Trophoblast cell (in vitro differentiated cells and primary cell): ENCODE measurements at regions not wholly inside any gene's neighbourhood (a gene's known extent, or its start where the extent isn't known, plus 50 kb on each side); places are given as distances from the start of the nearest gene placed in this dataset.

Experiments
- DNase-seq, 2 donors: peaks; one replicate each; pipeline ENCODE4 v3.0.0-alpha.2; 2016
- H2AFZ ChIP-seq: 2 replicates; pipeline ENCODE4 v1.6.1; 2013; ENCODE audit warnings: low read length, moderate library complexity, mild to moderate bottlenecking; ENCODE audit not compliant: insufficient read depth, poor library complexity
- H2AK5ac ChIP-seq: 2 replicates; pipeline ENCODE4 v1.6.1; 2013; ENCODE audit warnings: mild to moderate bottlenecking, low read length
- H2BK120ac ChIP-seq: 2 replicates; pipeline ENCODE4 v1.6.1; 2013; ENCODE audit warnings: low read length, mild to moderate bottlenecking, moderate library complexity; ENCODE audit not compliant: insufficient read depth, poor library complexity
- H2BK12ac ChIP-seq: 2 replicates; pipeline ENCODE4 v1.6.1; 2013; ENCODE audit warnings: mild to moderate bottlenecking, low read length, moderate library complexity
- H2BK5ac ChIP-seq: 2 replicates; pipeline ENCODE4 v1.6.1; 2013; ENCODE audit warnings: low read length, low read depth, moderate library complexity, mild to moderate bottlenecking; ENCODE audit not compliant: poor library complexity
- H3K14ac ChIP-seq: 2 replicates; pipeline ENCODE4 v1.6.1; 2013; ENCODE audit warnings: mild to moderate bottlenecking, low read length
- H3K18ac ChIP-seq: 2 replicates; pipeline ENCODE4 v1.6.1; 2013; ENCODE audit warnings: mild to moderate bottlenecking, low read length
- H3K23ac ChIP-seq: 2 replicates; pipeline ENCODE4 v1.6.1; 2013; ENCODE audit warnings: low read length
- H3K27ac ChIP-seq: 2 replicates; pipeline ENCODE4 v1.5.1; 2013; ENCODE audit warnings: low read depth, mild to moderate bottlenecking, inconsistent platforms, low read length, moderate library complexity
- H3K27me3 ChIP-seq: 2 replicates; pipeline ENCODE4 v1.6.1; 2013; ENCODE audit warnings: inconsistent platforms, mild to moderate bottlenecking, low read length, moderate library complexity; ENCODE audit not compliant: insufficient read depth
- H3K36me3 ChIP-seq, 2 experiments: 1 replicate in 1 of 2; 2 replicates in 1 of 2; pipeline ENCODE4 v1.6.1; 2013; ENCODE audit warnings: low read length in 2 of 2, mild to moderate bottlenecking in 2 of 2, moderate library complexity in 1 of 2; ENCODE audit not compliant: insufficient read depth in 2 of 2, control insufficient read depth in 1 of 2
- H3K4ac ChIP-seq: 2 replicates; pipeline ENCODE4 v1.6.1; 2013; ENCODE audit warnings: low read depth, mild to moderate bottlenecking, low read length, moderate library complexity
- H3K4me1 ChIP-seq, 2 experiments: 1 replicate in 1 of 2; 2 replicates in 1 of 2; pipeline ENCODE4 v1.6.1; 2013; ENCODE audit warnings: low read length in 2 of 2, mild to moderate bottlenecking in 2 of 2, moderate library complexity in 1 of 2; ENCODE audit not compliant: insufficient read depth in 2 of 2, control insufficient read depth in 1 of 2
- H3K4me2 ChIP-seq: 2 replicates; pipeline ENCODE4 v1.6.1; 2013; ENCODE audit warnings: inconsistent platforms, mild to moderate bottlenecking, low read length, moderate library complexity
- H3K4me3 ChIP-seq: 2 replicates; pipeline ENCODE4 v1.5.1; 2013; ENCODE audit warnings: mild to moderate bottlenecking, low read depth, low read length, inconsistent platforms
- H3K79me1 ChIP-seq: one replicate; pipeline ENCODE4 v1.6.1; 2013; ENCODE audit warnings: low read length
- H3K79me2 ChIP-seq: 2 replicates; pipeline ENCODE4 v1.6.1; 2013; ENCODE audit warnings: low read length, mild to moderate bottlenecking; ENCODE audit not compliant: control insufficient read depth, insufficient read depth, poor library complexity
- H3K9ac ChIP-seq: 2 replicates; pipeline ENCODE4 v1.6.1; 2013; ENCODE audit warnings: mild to moderate bottlenecking, low read length
- H3K9me3 ChIP-seq: 2 replicates; pipeline ENCODE4 v1.6.1; 2013; ENCODE audit warnings: low read depth, mild to moderate bottlenecking, control low read depth, inconsistent platforms, low read length; ENCODE audit not compliant: insufficient read depth
- H4K12ac ChIP-seq: 2 replicates; pipeline ENCODE4 v1.6.1; 2013; ENCODE audit warnings: low read depth, mild to moderate bottlenecking, low read length, moderate library complexity
- H4K8ac ChIP-seq: 2 replicates; pipeline ENCODE4 v1.6.1; 2013; ENCODE audit warnings: low read depth, mild to moderate bottlenecking, low read length, moderate library complexity
- H4K91ac ChIP-seq: one replicate; pipeline ENCODE4 v1.6.1; 2013; ENCODE audit warnings: low read depth, mild to moderate bottlenecking, low read length, moderate library complexity
- WGBS: extraction: QIAGEN DNeasy Blood & Tissue Kit; methylation state at CpG from one replicate; pipeline ENCODE4 v1.1.7; 2013; ENCODE audit warnings: missing lambda C conversion rate; ENCODE audit not compliant: insufficient read length, insufficient coverage; ENCODE audit errors: extremely low coverage; 5-methylcytosine and 5-hydroxymethylcytosine counted together

GRCh38 chr12:125564753-125565152 is 499.5 kb downstream of the AACS start:
- DNase-seq: no peak
- no peaks in the 10 kb centered on the region for H3K79me2 ChIP-seq
- H3K14ac ChIP-seq: no peak overlapping the region
- WGBS: no CpG with 5 or more reads among the region's 4 CpGs
- no peak overlapping the region for H2BK120ac ChIP-seq
- H2AK5ac ChIP-seq: no peak overlapping the region
- no peak overlapping the region for H3K23ac ChIP-seq
- no peak overlapping the region for H2AFZ ChIP-seq
- H2BK5ac ChIP-seq: no peak overlapping the region
- H3K36me3 ChIP-seq: no peaks in the 10 kb centered on the region
- H3K4me2 ChIP-seq: no peak overlapping the region
- no peaks in the 10 kb centered on the region for H3K4me1 ChIP-seq
- H2BK12ac ChIP-seq: no peak overlapping the region
- no peak overlapping the region for H3K4ac ChIP-seq
- no peak overlapping the region for H4K12ac ChIP-seq
- H4K8ac ChIP-seq: no peak overlapping the region
- no peaks in the 10 kb centered on the region for H3K79me1 ChIP-seq
- no peak overlapping the region for H4K91ac ChIP-seq
- H3K4me3 ChIP-seq: no peak overlapping the region
- no peak overlapping the region for H3K27ac ChIP-seq
- H3K9me3 ChIP-seq: peaks cover 2% of the 10 kb centered on the region
- H3K18ac ChIP-seq: no peak overlapping the region
- no peaks in the 10 kb centered on the region for H3K27me3 ChIP-seq
- no peak overlapping the region for H3K9ac ChIP-seq

GRCh38 chr12:125567581-125567980 is 502.3 kb downstream of the AACS start:
- H3K4me2 ChIP-seq: no peak overlapping the region
- H3K27me3 ChIP-seq: no peaks in the 10 kb centered on the region
- no peak overlapping the region for H2AK5ac ChIP-seq
- H4K8ac ChIP-seq: no peak overlapping the region
- no peaks in the 10 kb centered on the region for H3K79me2 ChIP-seq
- no peak overlapping the region for H2AFZ ChIP-seq
- no peak overlapping the region for H3K4ac ChIP-seq
- no peak overlapping the region for H2BK12ac ChIP-seq
- H3K9ac ChIP-seq: no peak overlapping the region
- no peak overlapping the region for H3K4me3 ChIP-seq
- H4K12ac ChIP-seq: no peak overlapping the region
- H3K9me3 ChIP-seq: peaks cover 2% of the 10 kb centered on the region
- H3K27ac ChIP-seq: no peak overlapping the region
- H2BK5ac ChIP-seq: no peak overlapping the region
- H3K79me1 ChIP-seq: no peaks in the 10 kb centered on the region
- H4K91ac ChIP-seq: no peak overlapping the region
- H3K23ac ChIP-seq: no peak overlapping the region
- H3K36me3 ChIP-seq: no peaks in the 10 kb centered on the region
- H3K14ac ChIP-seq: no peak overlapping the region
- H2BK120ac ChIP-seq: no peak overlapping the region
- H3K4me1 ChIP-seq: no peaks in the 10 kb centered on the region
- no CpG with 5 or more reads among the region's 6 CpGs for WGBS
- H3K18ac ChIP-seq: no peak overlapping the region
- DNase-seq: no peak

GRCh38 chr12:125568306-125568705 is 503.1 kb downstream of the AACS start:
- Histone ChIP-seq H2BK5ac (no peak overlapping the region), H4K12ac (no peak overlapping the region), H2BK120ac (no peak overlapping the region), H3K36me3 (no peaks in the 10 kb centered on the region), H4K91ac (no peak overlapping the region), H2AFZ (no peak overlapping the region), H4K8ac (no peak overlapping the region), H3K9ac (no peak overlapping the region), H3K4ac (no peak overlapping the region), H3K79me2 (no peaks in the 10 kb centered on the region), H3K27ac (no peak overlapping the region), H3K18ac (no peak overlapping the region), H3K9me3 (peaks cover 2% of the 10 kb centered on the region), H3K4me2 (no peak overlapping the region), H3K14ac (no peak overlapping the region), H3K23ac (no peak overlapping the region), H2AK5ac (no peak overlapping the region), H3K4me3 (no peak overlapping the region), H3K27me3 (no peaks in the 10 kb centered on the region), H3K79me1 (no peaks in the 10 kb centered on the region), H3K4me1 (no peaks in the 10 kb centered on the region), H2BK12ac (no peak overlapping the region)
- no CpG with 5 or more reads among the region's 4 CpGs for WGBS
- no peak for DNase-seq

- Histone ChIP-seq H3K4ac (no peak overlapping the region), H2BK12ac (no peak overlapping the region), H3K18ac (no peak overlapping the region), H4K8ac (no peak overlapping the region), H2BK5ac (no peak overlapping the region), H3K36me3 (no peaks in the 10 kb centered on the region), H4K91ac (no peak overlapping the region), H3K79me2 (no peaks in the 10 kb centered on the region), H4K12ac (no peak overlapping the region), H3K14ac (no peak overlapping the region), H3K4me2 (no peak overlapping the region), H2AFZ (no peak overlapping the region), H3K9ac (no peak overlapping the region), H2BK120ac (no peak overlapping the region), H3K4me1 (no peaks in the 10 kb centered on the region), H3K27me3 (no peaks in the 10 kb centered on the region), H3K4me3 (no peak overlapping the region), H3K27ac (no peak overlapping the region), H2AK5ac (no peak overlapping the region), H3K79me1 (no peaks in the 10 kb centered on the region), H3K23ac (no peak overlapping the region), H3K9me3 (peaks cover 2% of the 10 kb centered on the region)
- WGBS: no CpG with 5 or more reads among the region's 1 CpG
- no peak for DNase-seq
Measured at GRCh38 chr12:125573271-125573670, 508.0 kb downstream of the AACS start.
